H9 (cell line): ENCODE measurements at regions not wholly inside any gene's neighbourhood (a gene's known extent, or its start where the extent isn't known, plus 50 kb on each side); places are given as distances from the start of the nearest gene placed in this dataset.

Experiments used
- DNase-seq: peaks from one replicate; pipeline ENCODE4 v3.0.0-alpha.2; 2017
- H2AFZ ChIP-seq: one replicate; pipeline ENCODE4 v1.6.1; 2013; ENCODE audit warnings: mild to moderate bottlenecking, low read length, control low read depth, moderate library complexity
- H2AK5ac ChIP-seq: 2 replicates; pipeline ENCODE4 v1.6.1; 2013; ENCODE audit warnings: low read length, control low read depth, mixed read lengths; ENCODE audit not compliant: insufficient read length
- H2BK120ac ChIP-seq: one replicate; pipeline ENCODE4 v1.6.1; 2013; ENCODE audit warnings: low read depth, mild to moderate bottlenecking, low read length, control low read depth, inconsistent platforms; ENCODE audit not compliant: poor library complexity, severe bottlenecking
- H2BK12ac ChIP-seq: 2 replicates; pipeline ENCODE4 v1.6.1; 2013; ENCODE audit warnings: low read length, control low read depth, mixed read lengths, low read depth; ENCODE audit not compliant: insufficient read length
- H2BK15ac ChIP-seq: 2 replicates; pipeline ENCODE4 v1.6.1; 2013; ENCODE audit warnings: low read depth, low read length, control low read depth
- H2BK20ac ChIP-seq: one replicate; pipeline ENCODE4 v1.6.1; 2013; ENCODE audit warnings: low read depth, mild to moderate bottlenecking, low read length, control low read depth, inconsistent platforms; ENCODE audit not compliant: poor library complexity, severe bottlenecking
- H2BK5ac ChIP-seq: 2 replicates; pipeline ENCODE4 v1.6.1; 2013; ENCODE audit warnings: low read length, control low read depth, mixed read lengths; ENCODE audit not compliant: insufficient read length
- H3K14ac ChIP-seq: 2 replicates; pipeline ENCODE4 v1.6.1; 2013; ENCODE audit warnings: low read length, control low read depth; ENCODE audit not compliant: insufficient read depth
- H3K18ac ChIP-seq: 2 replicates; pipeline ENCODE4 v1.6.1; 2013; ENCODE audit warnings: low read depth, mild to moderate bottlenecking, mixed read lengths, low read length, control low read depth; ENCODE audit not compliant: insufficient read length
- H3K23ac ChIP-seq: 2 replicates; pipeline ENCODE4 v1.6.1; 2013; ENCODE audit warnings: low read length, control low read depth, mixed read lengths, low read depth; ENCODE audit not compliant: insufficient read length
- H3K23me2 ChIP-seq: 2 replicates; pipeline ENCODE4 v1.6.1; 2013; ENCODE audit warnings: low read depth, mild to moderate bottlenecking, mixed read lengths, low read length, control low read depth; ENCODE audit not compliant: insufficient read length, poor library complexity, severe bottlenecking
- H3K27ac ChIP-seq: 2 replicates; pipeline ENCODE4 v1.5.1; 2013; ENCODE audit warnings: low read length, control low read depth, mixed read lengths, low read depth; ENCODE audit not compliant: insufficient read length
- H3K27me3 ChIP-seq: 2 replicates; pipeline ENCODE4 v1.6.1; 2013; ENCODE audit warnings: low read length, control low read depth, inconsistent platforms; ENCODE audit not compliant: insufficient read depth
- H3K4ac ChIP-seq: 2 replicates; pipeline ENCODE4 v1.6.1; 2013; ENCODE audit warnings: low read depth, mild to moderate bottlenecking, control low read depth, inconsistent platforms, low read length, moderate library complexity
- H3K4me1 ChIP-seq: 2 replicates; pipeline ENCODE4 v1.6.1; 2013; ENCODE audit warnings: low read length, control low read depth, inconsistent platforms; ENCODE audit not compliant: insufficient read depth
- H3K4me2 ChIP-seq: 2 replicates; pipeline ENCODE4 v1.6.1; 2013; ENCODE audit warnings: low read length, control low read depth, mixed read lengths; ENCODE audit not compliant: insufficient read length, insufficient read depth
- H3K56ac ChIP-seq: 2 replicates; pipeline ENCODE4 v1.6.1; 2013; ENCODE audit warnings: low read depth, mild to moderate bottlenecking, mixed read lengths, low read length, control low read depth; ENCODE audit not compliant: insufficient read length
- H3K79me1 ChIP-seq: 2 replicates; pipeline ENCODE4 v1.6.1; 2013; ENCODE audit warnings: low read depth, mild to moderate bottlenecking, moderate library complexity, low read length, control low read depth, inconsistent platforms; ENCODE audit not compliant: insufficient read depth, poor library complexity, severe bottlenecking
- H3K79me2 ChIP-seq: 2 replicates; pipeline ENCODE4 v1.6.1; 2013; ENCODE audit warnings: low read length, control low read depth, inconsistent platforms; ENCODE audit not compliant: insufficient read depth
- H3K9ac ChIP-seq: 2 replicates; pipeline ENCODE4 v1.6.1; 2013; ENCODE audit warnings: low read length, control low read depth, mixed read lengths; ENCODE audit not compliant: insufficient read length; ENCODE audit errors: extremely low read depth
- H3K9me3 ChIP-seq: one replicate; pipeline ENCODE4 v1.6.1; 2013; ENCODE audit warnings: low read depth, low read length, inconsistent platforms; ENCODE audit not compliant: control insufficient read depth
- H3T11ph ChIP-seq: one replicate; pipeline ENCODE4 v1.6.1; 2013; ENCODE audit warnings: mild to moderate bottlenecking, low read length, control low read depth, inconsistent platforms
- H4K20me1 ChIP-seq: one replicate; pipeline ENCODE4 v1.6.1; 2013; ENCODE audit not compliant: control insufficient read depth, insufficient read length, insufficient read depth
- H4K5ac ChIP-seq: 2 replicates; pipeline ENCODE4 v1.6.1; 2013; ENCODE audit warnings: low read depth, mild to moderate bottlenecking, mixed read lengths, low read length, control low read depth; ENCODE audit not compliant: insufficient read length
- H4K8ac ChIP-seq: replicated peaks from 2 replicates; pipeline ENCODE4 v1.6.1; 2013; ENCODE audit warnings: low read length, control low read depth, mixed read lengths, low read depth; ENCODE audit not compliant: insufficient read length
- H4K91ac ChIP-seq: 2 replicates; pipeline ENCODE4 v1.6.1; 2013; ENCODE audit warnings: low read depth, mild to moderate bottlenecking, moderate library complexity, mixed read lengths, low read length, control low read depth; ENCODE audit not compliant: insufficient read length
- H3K27ac Mint-ChIP-seq, 3 experiments: 2 replicates in 2 of 3; 3 replicates in 1 of 3; pipeline ENCODE4 v1.8.0; 2020 to 2021; ENCODE audit warnings: mixed read lengths in 3 of 3, mild to moderate bottlenecking in 1 of 3, moderate library complexity in 1 of 3
- H3K27me3 Mint-ChIP-seq: 2 replicates; pipeline ENCODE4 v1.8.0; 2021; ENCODE audit warnings: low read depth, mild to moderate bottlenecking, moderate library complexity, mixed read lengths
- H3K36me3 Mint-ChIP-seq, 3 experiments: 2 replicates in 2 of 3; 3 replicates in 1 of 3; pipeline ENCODE4 v1.8.0; 2020 to 2021; ENCODE audit warnings: low read depth in 3 of 3, mixed read lengths in 3 of 3; ENCODE audit not compliant: insufficient read depth in 1 of 3
- H3K4me1 Mint-ChIP-seq, 2 experiments: 2 replicates each; pipeline ENCODE4 v1.8.0; 2020; ENCODE audit warnings: mixed read lengths in 2 of 2
- H3K4me3 Mint-ChIP-seq, 2 experiments: 2 replicates in 1 of 2; 3 replicates in 1 of 2; pipeline ENCODE4 v1.8.0; 2020 to 2021; ENCODE audit warnings: mild to moderate bottlenecking in 2 of 2, mixed read lengths in 2 of 2, moderate library complexity in 1 of 2
- H3K9me3 Mint-ChIP-seq, 2 experiments: 2 replicates in 1 of 2; 3 replicates in 1 of 2; pipeline ENCODE4 v1.8.0; 2020; ENCODE audit warnings: mild to moderate bottlenecking in 2 of 2, mixed read lengths in 2 of 2, moderate library complexity in 1 of 2
- WGBS: extraction: QIAGEN DNeasy Blood & Tissue Kit; methylation state at CpG from one replicate; pipeline ENCODE4 v1.1.7; 2013; ENCODE audit warnings: missing lambda C conversion rate, low lambda C conversion rate, mixed read lengths; ENCODE audit not compliant: insufficient read length; ENCODE audit errors: extremely low coverage; 5-methylcytosine and 5-hydroxymethylcytosine counted together
- TF ChIP-seq, protein P1 (sequence below): fragments of 200-600 bp; sonication (generic); conservative IDR thresholded peaks from 3 replicates; pipeline ENCODE4 v1.8.0; 2021; ENCODE audit warnings: antibody characterized with exemption, mild to moderate bottlenecking

GRCh38 chr7:47195641-47196040 lies 386.3 kb downstream of the TNS3 start:
- no peak overlapping the region for H2BK5ac ChIP-seq
- no peaks in the 10 kb centered on the region for H3K4me1 ChIP-seq
- no peaks in the 10 kb centered on the region for H3K23me2 ChIP-seq
- peak; percentile 44 for DNase-seq
- no peak overlapping the region for H3K4me2 ChIP-seq
- no CpG with 5 or more reads among the region's 6 CpGs for WGBS
- H2BK120ac ChIP-seq, result no peak overlapping the region
- H3K18ac ChIP-seq, result no peak overlapping the region
- H4K5ac ChIP-seq, result no peak overlapping the region
- Mint-ChIP-seq H3K36me3 (no peaks in the 10 kb centered on the region), H3K4me3 (no peak overlapping the region), H3K4me1 (peaks cover 0 to under 1% of the 10 kb centered on the region in 2 experiments; a peak in 1 of 4 replicates), H3K9me3 (no peaks in the 10 kb centered on the region), H3K27me3 (peaks cover 12% of the 10 kb centered on the region), H3K27ac (no peak overlapping the region)
- no peak overlapping the region for H3K14ac ChIP-seq
- no peak overlapping the region for H2BK20ac ChIP-seq
- no peak overlapping the region for H4K91ac ChIP-seq
- H4K20me1 ChIP-seq, result no peaks in the 10 kb centered on the region
- no peaks in the 10 kb centered on the region for H3K79me2 ChIP-seq
- H3K4ac ChIP-seq, result no peak overlapping the region
- 0 out of 2 replicates have a peak overlapping the region, but pooled peaks have one; percentile 43 for H2BK15ac ChIP-seq
- no peak overlapping the region for H3T11ph ChIP-seq
- H2BK12ac ChIP-seq, result no peak overlapping the region
- H3K79me1 ChIP-seq, result no peaks in the 10 kb centered on the region
- no peak overlapping the region for H2AFZ ChIP-seq
- TF ChIP-seq, protein P1, sequence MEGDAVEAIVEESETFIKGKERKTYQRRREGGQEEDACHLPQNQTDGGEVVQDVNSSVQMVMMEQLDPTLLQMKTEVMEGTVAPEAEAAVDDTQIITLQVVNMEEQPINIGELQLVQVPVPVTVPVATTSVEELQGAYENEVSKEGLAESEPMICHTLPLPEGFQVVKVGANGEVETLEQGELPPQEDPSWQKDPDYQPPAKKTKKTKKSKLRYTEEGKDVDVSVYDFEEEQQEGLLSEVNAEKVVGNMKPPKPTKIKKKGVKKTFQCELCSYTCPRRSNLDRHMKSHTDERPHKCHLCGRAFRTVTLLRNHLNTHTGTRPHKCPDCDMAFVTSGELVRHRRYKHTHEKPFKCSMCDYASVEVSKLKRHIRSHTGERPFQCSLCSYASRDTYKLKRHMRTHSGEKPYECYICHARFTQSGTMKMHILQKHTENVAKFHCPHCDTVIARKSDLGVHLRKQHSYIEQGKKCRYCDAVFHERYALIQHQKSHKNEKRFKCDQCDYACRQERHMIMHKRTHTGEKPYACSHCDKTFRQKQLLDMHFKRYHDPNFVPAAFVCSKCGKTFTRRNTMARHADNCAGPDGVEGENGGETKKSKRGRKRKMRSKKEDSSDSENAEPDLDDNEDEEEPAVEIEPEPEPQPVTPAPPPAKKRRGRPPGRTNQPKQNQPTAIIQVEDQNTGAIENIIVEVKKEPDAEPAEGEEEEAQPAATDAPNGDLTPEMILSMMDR, result peak; percentile 63
- no peaks in the 10 kb centered on the region for H3K27me3 ChIP-seq
- H3K23ac ChIP-seq, result no peak overlapping the region
- no peak overlapping the region for H3K27ac ChIP-seq
- H2AK5ac ChIP-seq, result no peak overlapping the region
- H3K9ac ChIP-seq, result no peak overlapping the region
- H3K56ac ChIP-seq, result no peak overlapping the region
- no peaks in the 10 kb centered on the region for H3K9me3 ChIP-seq
- H4K8ac ChIP-seq, result no peak overlapping the region
